Muscle of leg (tissue), 3 donors: ENCODE measurements at regions not wholly inside any gene's neighbourhood (a gene's known extent, or its start where the extent isn't known, plus 50 kb on each side); places are given as distances from the start of the nearest gene placed in this dataset.

Experiments used
- DNase-seq: peaks from one replicate; pipeline ENCODE4 v3.0.0; 2013
- H3K27ac ChIP-seq: one replicate; pipeline ENCODE4 v1.5.1; 2013; ENCODE audit warnings: mild to moderate bottlenecking, low read length, control low read depth
- H3K27me3 ChIP-seq: one replicate; pipeline ENCODE4 v1.6.1; 2013; ENCODE audit warnings: low read length; ENCODE audit not compliant: control insufficient read depth, insufficient read depth
- H3K36me3 ChIP-seq: one replicate; pipeline ENCODE4 v1.6.1; 2013; ENCODE audit warnings: low read length; ENCODE audit not compliant: control insufficient read depth, insufficient read depth
- H3K4me1 ChIP-seq: one replicate; pipeline ENCODE4 v1.6.1; 2013; ENCODE audit warnings: low read length; ENCODE audit not compliant: control insufficient read depth, insufficient read depth
- H3K4me3 ChIP-seq: one replicate; pipeline ENCODE4 v1.5.1; 2013; ENCODE audit warnings: low read length, control low read depth
- H3K9me3 ChIP-seq: replicated peaks from 2 replicates; pipeline ENCODE4 v1.6.1; 2013; ENCODE audit warnings: low read depth, low read length; ENCODE audit not compliant: control insufficient read depth
- WGBS: methylation state at CpG from one replicate; pipeline ENCODE4 v1.1.5; 2013; ENCODE audit warnings: missing lambda C conversion rate; ENCODE audit not compliant: insufficient coverage; 5-methylcytosine and 5-hydroxymethylcytosine counted together

GRCh38 chr2:106026271-106027190, 167.6 kb downstream of the UXS1 start:
- peaks cover 44% of the 10 kb centered on the region for H3K4me1 ChIP-seq
- H3K27ac ChIP-seq: no peak overlapping the region
- no peak for DNase-seq
- H3K4me3 ChIP-seq: no peak overlapping the region
- H3K9me3 ChIP-seq: no peaks in the 10 kb centered on the region
- WGBS: 63% methylated on average over 4 of the region's 6 CpGs
- H3K27me3 ChIP-seq: no peaks in the 10 kb centered on the region
- H3K36me3 ChIP-seq: no peaks in the 10 kb centered on the region

GRCh38 chr2:106025796-106026195, 168.3 kb downstream of the UXS1 start:
- no peak for DNase-seq
- Histone ChIP-seq H3K4me1 (peaks cover 45% of the 10 kb centered on the region), H3K27me3 (no peaks in the 10 kb centered on the region), H3K36me3 (no peaks in the 10 kb centered on the region), H3K27ac (no peak overlapping the region), H3K4me3 (no peak overlapping the region), H3K9me3 (no peaks in the 10 kb centered on the region)
- 60% methylated on average over 2 of the region's 5 CpGs for WGBS

- Histone ChIP-seq H3K4me3 (no peak overlapping the region), H3K27me3 (no peaks in the 10 kb centered on the region), H3K4me1 (peaks cover 41% of the 10 kb centered on the region), H3K36me3 (no peaks in the 10 kb centered on the region), H3K9me3 (no peaks in the 10 kb centered on the region), H3K27ac (peak overlapping the region; percentile 81)
- no peak for DNase-seq
- WGBS: no CpG with 5 or more reads among the region's 3 CpGs
Measured at GRCh38 chr2:106021662-106022028, 172.5 kb downstream of the UXS1 start.

- no peak overlapping the region for H3K4me3 ChIP-seq
- no peaks in the 10 kb centered on the region for H3K27me3 ChIP-seq
- peak overlapping the region; percentile 81 for H3K27ac ChIP-seq
- WGBS: 20% methylated on average over 10 of the region's 12 CpGs
- peaks cover 41% of the 10 kb centered on the region for H3K4me1 ChIP-seq
- no peaks in the 10 kb centered on the region for H3K9me3 ChIP-seq
- H3K36me3 ChIP-seq: no peaks in the 10 kb centered on the region
- peak; percentile 80 for DNase-seq
Measured at GRCh38 chr2:106020821-106021661, 173.1 kb downstream of the UXS1 start.

GRCh38 chr2:106020032-106020431, 174.1 kb downstream of the UXS1 start:
- Histone ChIP-seq H3K4me3 (no peak overlapping the region), H3K9me3 (no peaks in the 10 kb centered on the region), H3K4me1 (peaks cover 37% of the 10 kb centered on the region), H3K27ac (peak overlapping the region; percentile 26), H3K27me3 (no peaks in the 10 kb centered on the region), H3K36me3 (no peaks in the 10 kb centered on the region)
- peak; percentile 89 for DNase-seq
- 13% methylated on average over 3 of the region's 4 CpGs for WGBS

GRCh38 chr2:106018141-106018540, 176.0 kb downstream of the UXS1 start:
- Histone ChIP-seq H3K4me1 (peaks cover 25% of the 10 kb centered on the region), H3K27ac (no peak overlapping the region), H3K27me3 (no peaks in the 10 kb centered on the region), H3K4me3 (no peak overlapping the region), H3K36me3 (no peaks in the 10 kb centered on the region), H3K9me3 (no peaks in the 10 kb centered on the region)
- 87% methylated on average over 3 of the region's 5 CpGs for WGBS
- no peak for DNase-seq

- H3K27ac ChIP-seq: no peak overlapping the region
- no peak overlapping the region for H3K4me3 ChIP-seq
- H3K4me1 ChIP-seq: peaks cover 4% of the 10 kb centered on the region
- peaks cover 2% of the 10 kb centered on the region for H3K9me3 ChIP-seq
- no peaks in the 10 kb centered on the region for H3K36me3 ChIP-seq
- no peak for DNase-seq
- H3K27me3 ChIP-seq: no peaks in the 10 kb centered on the region
- WGBS: no CpG with 5 or more reads among the region's 3 CpGs
Measured at GRCh38 chr2:106012591-106013347, 181.3 kb downstream of the UXS1 start.

- Histone ChIP-seq H3K27ac (peak overlapping the region; percentile 11), H3K9me3 (peaks cover 7% of the 10 kb centered on the region), H3K27me3 (no peaks in the 10 kb centered on the region), H3K4me1 (peaks cover 4% of the 10 kb centered on the region), H3K4me3 (no peak overlapping the region), H3K36me3 (no peaks in the 10 kb centered on the region)
- DNase-seq: no peak
- no CpG with 5 or more reads among the region's 4 CpGs for WGBS
Measured at GRCh38 chr2:106012001-106012590, 182.0 kb downstream of the UXS1 start.

GRCh38 chr2:106011380-106011779, 182.7 kb downstream of the UXS1 start:
- Histone ChIP-seq H3K36me3 (no peaks in the 10 kb centered on the region), H3K4me1 (peaks cover 4% of the 10 kb centered on the region), H3K9me3 (peaks cover 13% of the 10 kb centered on the region), H3K27me3 (no peaks in the 10 kb centered on the region), H3K4me3 (no peak overlapping the region), H3K27ac (peak overlapping the region; percentile 47)
- no CpG with 5 or more reads among the region's 2 CpGs for WGBS
- peak; percentile 86 for DNase-seq
